T-helper 1 cell treated with Interleukin-12 subunit alpha and Interleukin-12 subunit beta and Interleukin-4 antibody, amounts not matched to agents 30 μg/mL and 1 μg/mL, for 36 hours (primary cell): ENCODE measurements at regions not wholly inside any gene's neighbourhood (a gene's known extent, or its start where the extent isn't known, plus 50 kb on each side); places are given as distances from the start of the nearest gene placed in this dataset.

Source experiments
- H3K27ac Mint-ChIP-seq: one replicate; pipeline ENCODE4 v1.8.0; 2021; ENCODE audit warnings: mild to moderate bottlenecking, mixed read lengths
- H3K27me3 Mint-ChIP-seq: one replicate; pipeline ENCODE4 v1.8.0; 2021; ENCODE audit warnings: low read depth, mixed read lengths
- H3K36me3 Mint-ChIP-seq: one replicate; pipeline ENCODE4 v1.8.0; 2021; ENCODE audit warnings: low read depth, mixed read lengths
- H3K4me1 Mint-ChIP-seq: one replicate; pipeline ENCODE4 v1.8.0; 2021; ENCODE audit warnings: low read depth, mixed read lengths
- H3K4me3 Mint-ChIP-seq: one replicate; pipeline ENCODE4 v1.8.0; 2021; ENCODE audit warnings: mild to moderate bottlenecking, moderate library complexity, mixed read lengths
- H3K9me3 Mint-ChIP-seq: one replicate; pipeline ENCODE4 v1.8.0; 2021; ENCODE audit warnings: mixed read lengths

DNA sequence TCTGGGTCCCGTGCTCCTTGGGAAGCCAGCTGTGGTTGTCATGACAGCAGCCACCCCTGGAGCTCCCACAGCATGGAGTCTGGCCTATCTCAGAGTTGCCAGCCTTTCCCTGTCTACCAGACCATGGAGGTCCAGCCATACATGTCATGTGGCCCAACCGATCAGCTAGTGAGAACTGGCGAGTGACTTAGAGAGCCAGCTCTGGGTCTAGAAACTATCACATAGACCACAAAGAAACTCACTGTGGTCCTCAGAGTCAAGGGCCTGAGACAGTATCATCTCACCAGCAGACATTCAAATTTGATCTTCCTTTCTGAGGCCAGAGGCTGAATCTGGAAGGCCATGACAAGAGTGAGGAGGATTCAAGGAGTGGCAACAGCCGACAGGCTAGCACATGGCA, 223.3 kb upstream of the GPR26 start:
- Mint-ChIP-seq H3K36me3 (no peaks in the 10 kb centered on the region), H3K4me1 (no peaks in the 10 kb centered on the region), H3K27me3 (no peaks in the 10 kb centered on the region), H3K27ac (no peak overlapping the region), H3K4me3 (no peak overlapping the region), H3K9me3 (no peaks in the 10 kb centered on the region)

DNA sequence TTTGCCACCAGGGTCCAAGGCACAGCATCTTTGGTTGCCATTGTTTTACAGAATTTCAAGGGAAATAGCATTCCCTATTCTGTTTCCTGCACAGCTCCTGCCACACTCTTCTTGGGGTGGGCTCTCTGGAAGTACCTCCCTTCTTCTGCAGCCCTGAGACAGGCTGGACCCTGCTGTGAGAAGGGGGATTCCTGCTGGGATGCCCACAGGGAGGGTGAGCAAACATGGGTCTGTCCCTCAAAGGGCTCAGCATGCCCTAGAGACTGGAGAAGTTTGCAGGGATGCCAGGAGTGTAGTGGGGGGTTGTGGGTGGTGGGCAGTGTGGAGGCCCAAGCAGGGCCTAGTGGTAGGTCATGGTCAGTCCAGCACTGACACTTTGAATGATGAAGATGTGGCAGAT, 222.2 kb upstream of the GPR26 start:
- H3K4me1 Mint-ChIP-seq, result no peaks in the 10 kb centered on the region
- H3K27me3 Mint-ChIP-seq, result no peaks in the 10 kb centered on the region
- no peaks in the 10 kb centered on the region for H3K9me3 Mint-ChIP-seq

DNA sequence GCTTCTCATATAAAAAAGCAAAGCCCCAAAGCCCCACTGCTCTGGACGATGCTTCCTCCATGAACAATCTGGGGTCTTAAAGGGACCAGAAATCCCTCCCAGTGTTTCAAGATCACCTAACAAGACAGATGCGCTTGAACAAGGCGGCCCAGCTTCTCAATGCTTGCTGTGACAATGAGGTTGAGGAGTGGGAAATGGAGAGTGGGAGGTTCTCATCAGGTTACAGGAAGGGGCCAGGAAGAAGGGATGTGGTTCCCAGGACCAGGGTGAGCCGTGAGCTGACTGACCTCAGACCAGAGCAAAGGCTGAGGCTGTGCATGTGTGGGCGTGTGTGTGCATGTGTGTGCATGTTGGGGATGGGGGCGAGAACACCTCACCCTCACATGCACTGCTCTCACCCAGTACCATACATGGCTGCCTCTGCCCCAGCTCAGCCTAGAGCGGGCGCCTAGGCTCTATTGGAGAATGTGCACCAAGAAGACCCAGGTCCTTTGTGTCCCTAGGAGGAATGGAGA, 220.8 kb upstream of the GPR26 start:
- Mint-ChIP-seq H3K4me1 (no peaks in the 10 kb centered on the region), H3K9me3 (no peaks in the 10 kb centered on the region), H3K36me3 (no peaks in the 10 kb centered on the region), H3K4me3 (no peak overlapping the region), H3K27ac (no peak overlapping the region), H3K27me3 (no peaks in the 10 kb centered on the region)

More for the DNA sequence above, 222.2 kb upstream of the GPR26 start:
- H3K36me3 Mint-ChIP-seq, result no peaks in the 10 kb centered on the region
- H3K4me3 Mint-ChIP-seq, result no peak overlapping the region
- no peak overlapping the region for H3K27ac Mint-ChIP-seq

DNA sequence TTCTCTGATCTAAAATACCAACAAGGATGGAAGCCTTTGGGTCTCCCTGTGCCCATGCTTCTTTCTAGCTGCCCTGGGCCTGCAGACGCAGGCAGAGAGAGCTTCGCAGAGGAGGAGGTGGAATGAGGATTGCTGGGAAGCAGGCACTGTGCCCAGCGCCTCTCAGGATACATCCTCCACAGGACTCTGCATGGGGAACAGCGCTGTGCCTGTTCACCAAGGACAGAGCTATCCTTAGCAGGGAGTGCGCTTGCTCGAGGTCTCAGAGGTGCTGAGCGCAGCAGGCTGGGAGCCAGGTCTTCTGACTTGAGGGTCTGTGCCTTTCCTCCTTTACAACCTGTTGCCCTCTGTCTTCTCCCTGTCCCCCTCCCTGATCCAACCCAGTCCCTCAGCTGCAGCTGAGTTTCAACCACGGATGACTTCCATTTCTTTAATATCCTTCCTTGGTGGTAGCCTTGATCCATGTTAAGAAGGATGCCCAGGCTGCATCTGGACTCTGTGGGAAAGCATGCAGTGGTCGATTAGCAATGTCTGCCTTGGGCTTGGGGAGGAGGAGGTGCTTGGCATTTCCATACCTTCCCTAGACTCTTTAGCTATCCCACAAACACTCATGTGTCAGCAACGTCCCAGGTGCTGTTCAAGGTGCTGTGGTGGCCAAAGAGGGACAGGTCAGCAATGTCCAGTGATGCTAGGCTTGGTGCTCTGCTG, 219.6 kb upstream of the GPR26 start:
- no peaks in the 10 kb centered on the region for H3K4me1 Mint-ChIP-seq
- H3K4me3 Mint-ChIP-seq, result no peak overlapping the region
- peaks cover 7% of the 10 kb centered on the region for H3K27me3 Mint-ChIP-seq
- H3K36me3 Mint-ChIP-seq, result no peaks in the 10 kb centered on the region
- H3K27ac Mint-ChIP-seq, result no peak overlapping the region
- no peaks in the 10 kb centered on the region for H3K9me3 Mint-ChIP-seq

DNA sequence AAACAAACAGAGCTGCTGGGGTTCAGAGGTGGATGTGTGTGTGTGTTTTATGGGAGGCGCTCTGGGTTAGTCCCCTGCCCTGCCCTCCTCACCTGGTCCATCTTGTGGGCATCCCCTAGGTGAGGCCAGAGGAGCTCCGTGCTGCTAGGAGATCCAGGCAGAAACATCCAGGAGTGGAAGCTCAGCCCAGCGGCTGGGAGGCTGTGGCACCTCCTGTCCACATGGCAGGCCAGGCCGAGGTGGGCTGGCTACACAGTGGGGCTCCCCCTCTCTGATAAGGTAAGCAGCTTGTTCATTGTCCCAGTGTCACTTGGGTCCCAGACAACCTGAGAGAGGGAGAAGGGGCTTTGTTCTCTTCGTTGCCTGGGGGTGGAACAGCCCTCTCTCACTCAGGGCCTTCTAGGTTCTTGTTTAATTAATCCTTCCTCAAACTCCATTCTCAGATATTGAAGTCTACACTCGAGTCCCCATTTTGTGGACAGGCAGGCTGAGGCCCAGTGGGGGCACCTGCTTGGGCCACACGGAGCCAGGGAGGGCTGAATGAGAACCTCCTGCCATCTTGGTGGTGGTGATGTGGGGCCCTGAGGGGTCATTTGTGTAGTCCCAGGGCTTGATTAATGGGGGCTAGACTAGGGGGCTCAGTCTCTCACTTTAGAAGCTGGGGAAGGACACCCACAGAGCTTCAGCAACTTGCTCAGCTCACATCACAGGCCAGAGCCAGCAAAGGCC, 216.8 kb upstream of the GPR26 start:
- no peak overlapping the region for H3K27ac Mint-ChIP-seq
- peaks cover 11% of the 10 kb centered on the region for H3K27me3 Mint-ChIP-seq
- H3K4me3 Mint-ChIP-seq, result no peak overlapping the region

DNA sequence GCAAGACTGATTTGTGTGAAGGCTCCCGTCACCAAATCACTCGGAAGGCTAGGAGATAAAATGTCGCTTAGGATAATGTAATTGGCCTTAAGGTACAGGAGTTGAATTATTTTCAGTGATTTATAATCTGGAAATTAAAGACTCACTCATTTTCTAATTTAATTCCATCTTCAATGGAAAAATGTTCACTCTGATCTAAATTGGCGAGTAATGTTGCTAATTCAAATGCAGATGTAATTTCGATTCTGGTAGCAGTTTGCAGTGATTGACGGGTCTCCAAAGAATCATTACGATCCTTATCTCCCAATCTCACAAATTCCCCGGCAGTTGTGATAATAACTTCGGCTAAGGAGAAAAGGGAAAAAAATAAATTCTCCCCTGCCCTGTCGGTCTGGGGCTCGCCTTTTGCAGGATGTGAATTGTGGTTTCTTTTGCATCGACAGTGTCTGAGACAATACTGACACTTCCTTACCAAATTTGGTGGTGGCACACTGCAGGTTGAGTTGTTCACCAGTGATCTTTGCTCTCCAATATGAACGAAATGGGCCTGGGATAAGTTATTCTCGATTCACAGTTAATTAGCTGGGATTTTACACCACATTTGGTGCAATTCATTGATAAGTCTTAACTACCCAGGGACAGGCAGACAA, 215.1 kb upstream of the GPR26 start:
- Mint-ChIP-seq H3K27ac (no peak overlapping the region), H3K27me3 (peaks cover 11% of the 10 kb centered on the region), H3K36me3 (no peaks in the 10 kb centered on the region), H3K4me3 (no peak overlapping the region), H3K4me1 (no peaks in the 10 kb centered on the region), H3K9me3 (no peaks in the 10 kb centered on the region)

More for the DNA sequence above, 216.8 kb upstream of the GPR26 start:
- Mint-ChIP-seq H3K9me3 (no peaks in the 10 kb centered on the region), H3K36me3 (no peaks in the 10 kb centered on the region), H3K4me1 (no peaks in the 10 kb centered on the region)

DNA sequence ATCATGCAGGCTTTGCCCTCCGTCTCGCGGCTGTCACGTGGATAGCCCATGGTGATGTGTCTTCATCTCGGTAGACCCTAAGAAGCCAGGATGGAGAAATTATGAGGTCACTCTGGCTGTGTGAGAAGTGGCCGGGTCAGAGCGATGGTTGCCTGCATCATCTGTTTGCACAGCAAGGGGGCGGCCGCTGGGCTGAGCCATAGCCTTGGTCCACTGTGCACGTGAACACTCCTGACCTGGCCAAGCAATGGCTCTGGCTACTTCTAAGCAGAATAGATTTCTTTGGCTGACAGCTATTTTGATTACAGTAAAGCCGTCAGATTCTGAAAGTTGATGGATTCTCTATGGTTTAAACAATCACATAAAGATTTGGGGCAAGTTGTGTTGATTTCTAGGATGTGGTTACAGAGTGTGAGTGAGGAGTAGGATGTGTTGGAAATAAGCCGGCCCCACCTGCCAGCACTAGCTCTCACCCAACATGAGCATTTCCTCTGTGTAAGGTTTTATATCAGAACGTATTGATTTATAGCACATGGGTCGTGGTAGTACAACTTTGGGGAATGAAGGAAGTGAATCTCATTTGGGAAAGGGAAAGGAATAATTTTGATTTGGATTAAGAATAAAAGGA, 214.4 kb upstream of the GPR26 start:
- peaks cover 11% of the 10 kb centered on the region for H3K27me3 Mint-ChIP-seq
- no peak overlapping the region for H3K4me3 Mint-ChIP-seq
- no peak overlapping the region for H3K27ac Mint-ChIP-seq
- no peaks in the 10 kb centered on the region for H3K36me3 Mint-ChIP-seq
- no peaks in the 10 kb centered on the region for H3K4me1 Mint-ChIP-seq
- no peaks in the 10 kb centered on the region for H3K9me3 Mint-ChIP-seq

DNA sequence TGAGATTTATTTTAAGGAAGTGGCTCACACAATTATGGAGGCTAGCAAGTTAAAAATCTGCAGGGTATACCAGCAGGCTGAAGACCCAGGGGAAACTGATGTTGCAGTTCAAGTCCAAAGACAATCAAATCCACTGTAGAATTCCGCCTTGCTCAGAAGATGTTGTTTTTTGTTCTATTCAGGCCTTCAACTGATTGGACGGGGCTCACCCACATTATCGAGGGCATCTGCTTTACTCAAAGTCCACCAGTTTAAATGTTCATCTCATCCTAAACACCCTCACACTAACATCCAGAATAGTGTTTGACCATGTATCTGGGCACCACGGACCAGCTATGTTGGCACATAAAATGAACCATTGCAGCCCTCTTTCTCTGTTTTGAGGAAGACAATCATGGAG, 211.2 kb upstream of the GPR26 start:
- Mint-ChIP-seq H3K36me3 (no peaks in the 10 kb centered on the region), H3K27me3 (peaks cover 11% of the 10 kb centered on the region), H3K27ac (no peak overlapping the region), H3K4me3 (no peak overlapping the region), H3K4me1 (no peaks in the 10 kb centered on the region), H3K9me3 (no peaks in the 10 kb centered on the region)

DNA sequence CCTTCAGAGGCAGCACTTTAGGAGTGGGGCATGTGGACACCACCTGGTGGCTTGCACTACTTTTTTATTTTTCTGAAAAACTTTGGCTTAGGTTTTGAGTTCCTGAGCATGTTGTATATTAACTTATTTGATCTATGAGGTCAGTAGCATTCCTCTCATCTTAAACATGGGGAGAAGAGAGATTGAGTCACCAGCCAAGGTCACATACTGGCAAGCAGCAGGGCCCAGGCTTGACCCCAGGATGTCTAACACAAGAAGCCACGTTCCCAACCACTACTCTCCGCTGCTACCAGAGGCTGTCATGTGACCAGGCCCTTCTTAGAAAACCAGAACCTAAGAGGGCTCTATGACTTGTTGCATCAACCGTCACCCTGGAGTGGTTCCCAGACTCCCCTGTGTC, 210.3 kb upstream of the GPR26 start:
- Mint-ChIP-seq H3K27me3 (peaks cover 8% of the 10 kb centered on the region), H3K4me3 (no peak overlapping the region), H3K4me1 (no peaks in the 10 kb centered on the region), H3K27ac (no peak overlapping the region), H3K36me3 (no peaks in the 10 kb centered on the region), H3K9me3 (no peaks in the 10 kb centered on the region)

DNA sequence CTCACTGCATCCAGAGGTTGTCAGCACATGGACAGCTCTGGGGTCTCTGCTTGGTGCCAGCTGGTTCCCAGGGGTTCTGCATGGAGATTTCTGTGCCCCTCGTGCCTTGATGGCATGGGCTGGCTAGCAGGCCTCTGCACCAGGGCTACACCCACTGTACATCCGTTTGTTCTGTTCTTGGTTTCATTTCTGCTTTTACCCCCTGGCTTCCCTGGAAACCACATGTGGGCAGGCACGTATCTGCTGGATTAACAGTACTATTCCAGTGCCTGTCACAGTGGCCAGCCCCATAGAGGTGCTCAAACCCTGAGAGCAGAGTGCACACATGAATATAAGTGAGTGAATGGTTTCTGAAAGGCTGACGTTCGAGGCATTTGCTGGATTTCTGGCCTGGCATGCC, 207.2 kb upstream of the GPR26 start:
- Mint-ChIP-seq H3K9me3 (no peaks in the 10 kb centered on the region), H3K27me3 (no peaks in the 10 kb centered on the region), H3K4me1 (no peaks in the 10 kb centered on the region), H3K27ac (no peak overlapping the region), H3K4me3 (no peak overlapping the region), H3K36me3 (no peaks in the 10 kb centered on the region)

DNA sequence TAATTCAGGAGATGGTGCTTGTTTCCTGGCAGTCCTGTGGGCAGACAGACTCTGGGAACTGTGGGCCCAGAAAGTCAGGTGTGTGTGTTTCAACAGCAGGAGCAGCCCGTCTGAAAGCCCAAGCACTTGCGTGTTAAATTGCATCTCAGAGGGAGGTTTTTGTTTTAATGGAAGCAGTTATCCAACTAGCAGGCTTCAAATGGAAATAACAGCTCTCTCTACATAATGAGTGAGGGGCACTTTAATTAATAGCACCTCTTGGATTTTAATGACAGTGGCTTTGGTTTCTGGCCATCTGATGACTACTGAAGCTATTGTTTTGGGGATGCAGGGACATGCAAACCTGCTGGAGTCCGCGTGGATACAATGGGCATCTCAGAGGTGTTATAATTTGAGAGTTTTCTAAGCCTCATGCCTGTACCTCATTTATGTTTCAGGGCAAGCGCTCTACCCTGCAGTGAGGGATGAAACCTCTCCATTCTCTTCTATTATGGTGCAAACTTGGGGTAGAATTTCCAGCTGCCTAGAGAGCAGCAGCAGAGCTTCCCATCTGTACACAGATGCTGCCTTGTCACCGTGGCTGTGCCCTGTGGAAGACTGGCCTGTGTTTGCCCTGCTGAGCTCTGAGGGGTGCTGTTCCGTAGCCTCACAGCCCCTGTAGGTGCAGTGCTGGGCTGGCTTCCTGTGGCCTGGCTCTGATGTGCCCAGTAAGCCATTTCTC, 206.6 kb upstream of the GPR26 start:
- no peak overlapping the region for H3K27ac Mint-ChIP-seq
- peaks cover 2% of the 10 kb centered on the region for H3K27me3 Mint-ChIP-seq
- H3K9me3 Mint-ChIP-seq, result no peaks in the 10 kb centered on the region
- H3K36me3 Mint-ChIP-seq, result no peaks in the 10 kb centered on the region
- H3K4me1 Mint-ChIP-seq, result no peaks in the 10 kb centered on the region
- H3K4me3 Mint-ChIP-seq, result no peak overlapping the region

DNA sequence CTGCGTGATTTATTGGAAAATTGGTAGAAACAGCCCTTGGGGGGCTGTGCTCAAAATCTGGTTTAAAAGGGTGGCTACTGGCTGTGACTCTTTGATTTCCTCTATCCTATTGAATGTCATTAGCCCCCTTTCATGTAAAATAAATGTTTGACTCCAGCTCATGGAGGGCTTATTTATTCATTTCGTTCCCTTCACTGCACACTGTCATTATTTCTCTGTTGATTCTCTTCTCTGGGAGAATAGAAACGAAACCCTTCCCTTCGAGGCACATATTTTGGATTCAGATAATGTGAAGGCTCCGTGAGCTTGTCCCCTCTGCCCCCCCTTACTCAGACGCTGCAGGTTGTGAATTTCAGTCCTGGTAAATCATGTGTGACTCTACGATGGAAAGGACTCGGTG, 203.9 kb upstream of the GPR26 start:
- Mint-ChIP-seq H3K27me3 (peaks cover 6% of the 10 kb centered on the region), H3K9me3 (no peaks in the 10 kb centered on the region), H3K36me3 (no peaks in the 10 kb centered on the region), H3K27ac (no peak overlapping the region), H3K4me3 (no peak overlapping the region), H3K4me1 (no peaks in the 10 kb centered on the region)

DNA sequence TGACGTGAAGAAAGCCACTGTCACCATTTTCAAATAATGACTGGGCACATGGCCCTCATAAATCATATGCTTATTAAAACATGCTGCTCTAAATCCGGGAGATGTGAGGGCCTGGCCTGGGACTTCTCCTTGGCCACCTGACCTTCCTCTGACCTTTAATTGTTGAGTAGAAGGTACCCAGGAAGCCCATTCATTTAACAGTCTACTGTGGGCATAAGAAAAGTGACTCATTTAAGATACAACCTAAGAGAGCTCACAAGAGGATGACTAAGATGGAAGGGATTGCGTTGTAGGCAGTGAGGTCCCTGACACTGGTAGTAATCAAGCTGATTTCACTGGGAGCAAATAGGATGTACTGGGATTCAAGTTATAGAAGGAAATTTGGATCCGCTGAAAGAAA, 203.4 kb upstream of the GPR26 start:
- Mint-ChIP-seq H3K9me3 (no peaks in the 10 kb centered on the region), H3K27me3 (peaks cover 6% of the 10 kb centered on the region), H3K27ac (no peak overlapping the region), H3K4me3 (no peak overlapping the region), H3K36me3 (no peaks in the 10 kb centered on the region), H3K4me1 (no peaks in the 10 kb centered on the region)

DNA sequence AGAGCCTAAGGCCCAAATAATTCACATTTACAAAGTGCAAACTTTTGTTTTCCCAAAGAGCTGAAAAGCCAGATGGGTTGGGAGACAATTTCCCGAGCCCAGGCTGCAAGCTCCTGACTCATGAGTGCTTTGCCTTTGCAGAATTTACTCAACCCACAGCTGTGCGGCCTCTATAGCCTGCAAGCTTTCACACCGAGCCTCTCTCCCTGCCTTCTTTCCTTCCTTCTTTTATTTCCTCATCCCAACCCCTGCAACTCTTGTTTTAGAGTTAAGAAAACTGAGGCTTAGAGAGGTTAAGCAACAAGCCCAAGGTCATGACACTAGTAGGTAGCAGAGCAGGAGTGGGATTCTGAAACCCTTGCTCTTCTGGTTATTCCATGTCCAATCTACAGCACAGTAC, 203.0 kb upstream of the GPR26 start:
- Mint-ChIP-seq H3K4me3 (no peak overlapping the region), H3K36me3 (no peaks in the 10 kb centered on the region), H3K27ac (no peak overlapping the region), H3K4me1 (no peaks in the 10 kb centered on the region), H3K27me3 (peaks cover 6% of the 10 kb centered on the region), H3K9me3 (no peaks in the 10 kb centered on the region)
